GM23338 (cell line): ENCODE measurements at regions not wholly inside any gene's neighbourhood (a gene's known extent, or its start where the extent isn't known, plus 50 kb on each side); places are given as distances from the start of the nearest gene placed in this dataset.

Experiments
- ATAC-seq: fragments of 200-7000 bp; cut with Tn5 transposase; 3 replicates; pipeline ENCODE4 v1.9.1; 2020
- DNase-seq: peaks from one replicate; pipeline ENCODE4 v3.0.0-alpha.2; 2015; ENCODE audit warnings: low spot score
- H2AFZ ChIP-seq: fragments of 200-600 bp; sonication (generic); 2 replicates; pipeline ENCODE4 v1.8.0; 2016; ENCODE audit warnings: antibody characterized with exemption, mild to moderate bottlenecking, moderate library complexity
- H3F3A ChIP-seq: fragments of 200-600 bp; sonication (generic); replicated peaks from 2 replicates; pipeline ENCODE4 v1.8.0; 2017; ENCODE audit warnings: antibody characterized with exemption, mixed run types, low read depth
- H3K27ac ChIP-seq: fragments of 200-600 bp; sonication (generic); 2 replicates; pipeline ENCODE4 v1.6.1; 2016; ENCODE audit warnings: low read depth
- H3K27me3 ChIP-seq: fragments of 200-600 bp; sonication (generic); 2 replicates; pipeline ENCODE4 v1.8.0; 2016; ENCODE audit warnings: mild to moderate bottlenecking, mixed run types, moderate library complexity; ENCODE audit not compliant: insufficient read depth
- H3K36me3 ChIP-seq: fragments of 200-600 bp; sonication (generic); 2 replicates; pipeline ENCODE4 v1.8.0; 2016; ENCODE audit warnings: mild to moderate bottlenecking; ENCODE audit not compliant: insufficient read depth
- H3K4me1 ChIP-seq: fragments of 200-600 bp; sonication (generic); 2 replicates; pipeline ENCODE4 v1.8.0; 2016; ENCODE audit warnings: mild to moderate bottlenecking, moderate library complexity; ENCODE audit not compliant: insufficient read depth
- H3K4me2 ChIP-seq: fragments of 200-600 bp; sonication (generic); 2 replicates; pipeline ENCODE4 v1.7.1; 2017; ENCODE audit warnings: mixed run types
- H3K4me3 ChIP-seq: fragments of 200-600 bp; sonication (generic); 2 replicates; pipeline ENCODE4 v1.6.1; 2016; ENCODE audit warnings: mixed run types
- H3K79me2 ChIP-seq: fragments of 200-600 bp; sonication (generic); replicated peaks from 2 replicates; pipeline ENCODE4 v1.8.0; 2017; ENCODE audit warnings: mild to moderate bottlenecking; ENCODE audit not compliant: insufficient read depth
- H3K9me2 ChIP-seq: fragments of 200-600 bp; sonication (generic); 2 replicates; pipeline ENCODE4 v1.8.0; 2017; ENCODE audit not compliant: insufficient read depth
- H4K20me1 ChIP-seq: fragments of 200-600 bp; sonication (generic); replicated peaks from 2 replicates; pipeline ENCODE4 v1.8.0; 2017; ENCODE audit warnings: mild to moderate bottlenecking; ENCODE audit not compliant: insufficient read depth
- H3K27ac Mint-ChIP-seq: 2 replicates; pipeline ENCODE4 v1.8.0; 2020; ENCODE audit warnings: inconsistent platforms, mild to moderate bottlenecking, moderate library complexity, mixed read lengths
- H3K27me3 Mint-ChIP-seq: 3 replicates; pipeline ENCODE4 v1.8.0; 2022; ENCODE audit warnings: low read depth, mild to moderate bottlenecking, moderate library complexity, mixed read lengths, inconsistent platforms; ENCODE audit not compliant: insufficient read depth, poor library complexity
- H3K36me3 Mint-ChIP-seq: 3 replicates; pipeline ENCODE4 v1.8.0; 2021; ENCODE audit warnings: low read depth, mild to moderate bottlenecking, inconsistent platforms, moderate library complexity, mixed read lengths
- H3K4me1 Mint-ChIP-seq: 3 replicates; pipeline ENCODE4 v1.8.0; 2020; ENCODE audit warnings: mild to moderate bottlenecking, inconsistent platforms, mixed read lengths
- H3K4me3 Mint-ChIP-seq: 3 replicates; pipeline ENCODE4 v1.8.0; 2021; ENCODE audit warnings: moderate library complexity, mild to moderate bottlenecking, inconsistent platforms, mixed read lengths
- H3K9me3 Mint-ChIP-seq: 3 replicates; pipeline ENCODE4 v1.8.0; 2020; ENCODE audit warnings: moderate library complexity, mild to moderate bottlenecking, inconsistent platforms, mixed read lengths
- CREB1 ChIP-seq: fragments of 250-450 bp; sonication (Bioruptor Pico); IDR thresholded peaks from 2 replicates; pipeline ENCODE4 v1.5.0; 2020; ENCODE audit warnings: low read depth, mild to moderate bottlenecking, moderate library complexity
- CTCF ChIP-seq, 2 experiments: fragments of 200-600 bp in 1 of 2; sonication (generic) in 1 of 2; conservative IDR thresholded peaks; 2 replicates each; pipeline versions ENCODE4 v1.5.1 to v1.6.1; 2016 to 2017; ENCODE audit warnings: antibody characterized with exemption in 2 of 2, low read depth in 2 of 2, mild to moderate bottlenecking in 2 of 2, moderate library complexity in 1 of 2
- EZH2 ChIP-seq: fragments of 200-600 bp; sonication (generic); IDR thresholded peaks from one replicate; pipeline ENCODE4 v1.8.0; 2017; ENCODE audit warnings: antibody characterized with exemption, mild to moderate bottlenecking, low read depth; ENCODE audit not compliant: unreplicated experiment
- EZH2phosphoT487 ChIP-seq: fragments of 200-600 bp; sonication (generic); IDR thresholded peaks from one replicate; pipeline ENCODE4 v1.8.1; 2018; ENCODE audit warnings: antibody characterized with exemption; ENCODE audit not compliant: unreplicated experiment
- JUNB ChIP-seq: IDR thresholded peaks from one replicate; pipeline ENCODE4 v1.6.1; 2016; ENCODE audit warnings: antibody characterized with exemption; ENCODE audit not compliant: unreplicated experiment
- NANOG ChIP-seq: IDR thresholded peaks from 2 replicates; pipeline ENCODE4 v1.6.1; 2016; ENCODE audit warnings: antibody characterized with exemption, borderline replicate concordance
- POLR2AphosphoS5 ChIP-seq: IDR thresholded peaks from 2 replicates; pipeline ENCODE4 v1.6.1; 2016; ENCODE audit warnings: antibody characterized with exemption, low read depth
- REST ChIP-seq: IDR thresholded peaks from one replicate; pipeline ENCODE4 v1.6.1; 2018; ENCODE audit warnings: antibody characterized with exemption; ENCODE audit not compliant: unreplicated experiment
- STAT1 ChIP-seq: IDR thresholded peaks from one replicate; pipeline ENCODE4 v1.6.1; 2016; ENCODE audit warnings: antibody characterized with exemption; ENCODE audit not compliant: unreplicated experiment
- ZNF114 ChIP-seq: fragments of 250-450 bp; sonication (Bioruptor Pico); IDR thresholded peaks from 2 replicates; pipeline ENCODE4 v1.5.0; 2020; ENCODE audit warnings: mild to moderate bottlenecking, moderate library complexity
- ZNF462 ChIP-seq: fragments of 250-450 bp; sonication (Bioruptor Pico); IDR thresholded peaks from 2 replicates; pipeline ENCODE4 v1.5.0; 2020; ENCODE audit warnings: mild to moderate bottlenecking, moderate library complexity
- TF ChIP-seq, protein P1 (sequence below): IDR thresholded peaks from 2 replicates; pipeline ENCODE4 v1.6.1; 2016; ENCODE audit warnings: antibody characterized with exemption

DNA sequence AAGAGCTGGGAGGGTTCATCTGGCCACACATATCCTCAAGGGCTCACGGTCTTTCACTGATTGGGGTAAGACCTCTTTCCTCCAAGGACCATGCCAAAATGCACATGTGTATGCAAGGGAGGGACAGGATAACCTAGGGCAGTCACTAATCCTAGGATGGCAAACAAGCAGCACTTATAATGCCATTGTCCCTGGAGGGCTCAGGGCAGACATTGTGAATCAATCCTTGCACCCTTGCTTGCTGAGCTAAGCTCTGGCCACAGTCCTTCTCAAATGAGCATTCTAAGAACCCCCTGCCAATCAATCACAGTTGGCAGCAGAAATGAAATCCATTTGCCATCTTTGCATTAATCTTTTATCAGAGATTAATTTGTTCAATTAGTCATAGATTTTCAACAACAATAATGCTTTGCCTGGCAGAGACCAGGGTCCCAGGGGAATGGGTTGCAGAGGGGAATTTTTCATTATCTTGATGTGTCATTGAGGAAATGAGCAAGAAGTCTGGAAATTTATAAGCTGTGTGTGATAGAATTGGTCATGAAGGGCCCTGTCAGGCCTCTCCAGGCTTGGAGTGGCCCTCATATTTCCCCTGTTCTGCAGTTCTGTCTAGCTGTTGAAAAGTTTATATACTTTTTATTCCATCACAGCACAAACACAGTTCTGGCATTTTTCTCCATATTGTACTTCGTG, 57.2 kb upstream of the KY start:
- Mint-ChIP-seq H3K27me3 (no peaks in the 10 kb centered on the region), H3K9me3 (no peaks in the 10 kb centered on the region; the same call in 2 of the 3 replicates), H3K27ac (no peak overlapping the region), H3K36me3 (no peaks in the 10 kb centered on the region), H3K4me3 (no peak overlapping the region), H3K4me1 (no peaks in the 10 kb centered on the region)
- H3K27ac ChIP-seq: no peak overlapping the region
- DNase-seq (no peak), ATAC-seq (no peak)
- TF ChIP-seq POLR2AphosphoS5 (no peak), ZNF114 (CRISPR knock-in tag) (no peak), NANOG (no peak), JUNB (no peak), CTCF (conservative IDR thresholded peaks at IDR 0.05; ENCODE audit: low read depth in 2 of 2) (no peak), ZNF462 (no peak), STAT1 (no peak), CREB1 (CRISPR knock-in tag) (no peak), REST (no peak), EZH2phosphoT487 (no peak), EZH2 (no peak)
- TF ChIP-seq, protein P1, sequence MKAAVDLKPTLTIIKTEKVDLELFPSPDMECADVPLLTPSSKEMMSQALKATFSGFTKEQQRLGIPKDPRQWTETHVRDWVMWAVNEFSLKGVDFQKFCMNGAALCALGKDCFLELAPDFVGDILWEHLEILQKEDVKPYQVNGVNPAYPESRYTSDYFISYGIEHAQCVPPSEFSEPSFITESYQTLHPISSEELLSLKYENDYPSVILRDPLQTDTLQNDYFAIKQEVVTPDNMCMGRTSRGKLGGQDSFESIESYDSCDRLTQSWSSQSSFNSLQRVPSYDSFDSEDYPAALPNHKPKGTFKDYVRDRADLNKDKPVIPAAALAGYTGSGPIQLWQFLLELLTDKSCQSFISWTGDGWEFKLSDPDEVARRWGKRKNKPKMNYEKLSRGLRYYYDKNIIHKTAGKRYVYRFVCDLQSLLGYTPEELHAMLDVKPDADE: no peak
- H3K4me2 ChIP-seq: no peak overlapping the region
- H2AFZ ChIP-seq: no peak overlapping the region
- no peaks in the 10 kb centered on the region for H4K20me1 ChIP-seq
- H3K27me3 ChIP-seq: no peaks in the 10 kb centered on the region
- H3F3A ChIP-seq: no peaks in the 10 kb centered on the region
- no peaks in the 10 kb centered on the region for H3K79me2 ChIP-seq
- no peak overlapping the region for H3K4me3 ChIP-seq
- peaks cover 12% of the 10 kb centered on the region; the same call in 1 of the 2 replicates for H3K9me2 ChIP-seq
- H3K36me3 ChIP-seq: no peaks in the 10 kb centered on the region
- H3K4me1 ChIP-seq: no peaks in the 10 kb centered on the region
